GM12873 (cell line): ENCODE measurements at regions not wholly inside any gene's neighbourhood (a gene's known extent, or its start where the extent isn't known, plus 50 kb on each side); places are given as distances from the start of the nearest gene placed in this dataset.

Experiments
- CTCF ChIP-seq: IDR thresholded peaks from 2 replicates; pipeline ENCODE4 v1.5.1; 2012; ENCODE audit warnings: low read depth, mild to moderate bottlenecking, moderate library complexity, low read length, control low read depth; ENCODE audit not compliant: insufficient read depth; ENCODE audit errors: missing control alignments

GRCh38 chr2:47276061-47276460 lies 93.0 kb upstream of the EPCAM start:
- no peak for TF ChIP-seq CTCF

DNA sequence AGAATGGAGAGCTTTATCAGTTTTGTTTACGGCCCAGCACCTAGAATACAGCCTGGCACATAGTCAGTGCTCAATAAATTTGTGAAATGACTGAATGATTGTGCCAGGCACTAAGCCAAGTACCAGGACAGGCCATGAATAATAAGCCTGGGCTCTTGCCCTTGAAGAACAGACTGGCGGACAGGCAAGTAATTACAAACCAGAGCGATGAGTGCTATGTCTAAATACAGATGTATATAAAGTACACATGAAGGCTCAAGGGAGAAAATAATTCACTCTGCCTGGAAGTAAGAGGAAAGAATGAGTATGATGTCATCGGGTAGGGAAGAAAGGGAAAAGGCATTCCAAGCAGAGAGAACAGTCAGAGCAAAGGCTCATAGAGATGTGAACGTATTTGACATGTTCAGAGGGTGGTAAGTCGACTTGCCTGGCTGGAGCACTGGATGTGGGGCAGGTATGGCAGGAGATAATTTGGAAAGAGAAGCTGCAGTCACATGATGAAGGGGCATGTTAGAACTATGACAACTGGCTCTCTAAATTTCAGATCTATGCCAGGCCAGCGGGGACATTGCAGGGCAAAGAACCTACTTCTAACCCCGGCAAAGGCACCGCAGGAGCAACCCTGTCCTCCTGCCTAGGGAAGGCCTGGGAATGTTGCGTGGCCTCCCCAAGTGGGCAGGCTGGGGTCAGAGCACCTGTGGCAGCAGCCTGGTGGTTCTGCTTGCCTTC lies 94.9 kb upstream of the EPCAM start:
- no peak for TF ChIP-seq CTCF

GRCh38 chr2:47272905-47273758 lies 96.0 kb upstream of the EPCAM start:
- no peak for TF ChIP-seq CTCF

- TF ChIP-seq CTCF = peak; percentile 98
These were observed 95.9 kb upstream of the CALM2 start for GRCh38 chr2:47272031-47272864.

- no peak for TF ChIP-seq CTCF
These were observed 95.0 kb upstream of the CALM2 start for GRCh38 chr2:47271054-47272000.

- TF ChIP-seq CTCF = no peak
These were observed 94.1 kb upstream of the CALM2 start for GRCh38 chr2:47270421-47270820.
